ENCODE measurements at regions not wholly inside any gene's neighbourhood (a gene's known extent, or its start where the extent isn't known, plus 50 kb on each side); places are given as distances from the start of the nearest gene placed in this dataset.

DNA sequence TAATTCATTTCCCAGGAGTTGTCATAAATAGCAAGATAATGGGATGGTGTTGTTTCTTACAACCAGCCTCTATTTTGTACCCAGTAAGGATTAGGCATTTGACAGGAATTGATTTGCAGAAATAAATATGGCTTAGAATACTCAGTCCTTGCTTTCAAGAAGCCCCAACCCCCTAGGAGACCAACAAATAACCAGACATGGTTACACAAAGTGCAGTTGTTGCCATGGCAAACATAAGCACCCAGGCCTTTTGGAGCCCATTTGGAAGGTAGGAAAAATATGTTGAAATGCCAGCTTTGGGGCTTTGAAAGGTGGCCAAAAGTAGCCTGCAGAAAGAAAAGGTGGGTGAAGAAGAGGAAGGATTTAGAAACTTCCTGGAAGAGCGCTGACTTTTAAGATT is 397.5 kb downstream of the CDC14C start:
- H3K9ac ChIP-seq (ENCODE audit: low read length), result no peak overlapping the region
- CTCF ChIA-PET, result no interaction called here
- no peak overlapping the region for H2AFZ ChIP-seq (ENCODE audit: low read depth, low read length, poor library complexity, severe bottlenecking)
- H3K4me1 ChIP-seq (ENCODE audit: control insufficient read depth in 1 of 2, insufficient read depth in 2 of 2, low read length in 2 of 2), result no peaks in the 10 kb centered on the region
- TF ChIP-seq RAD21 (IDR thresholded peaks at IDR 0.05; ENCODE audit: low read depth), result no peak
- TF ChIP-seq, protein P1, sequence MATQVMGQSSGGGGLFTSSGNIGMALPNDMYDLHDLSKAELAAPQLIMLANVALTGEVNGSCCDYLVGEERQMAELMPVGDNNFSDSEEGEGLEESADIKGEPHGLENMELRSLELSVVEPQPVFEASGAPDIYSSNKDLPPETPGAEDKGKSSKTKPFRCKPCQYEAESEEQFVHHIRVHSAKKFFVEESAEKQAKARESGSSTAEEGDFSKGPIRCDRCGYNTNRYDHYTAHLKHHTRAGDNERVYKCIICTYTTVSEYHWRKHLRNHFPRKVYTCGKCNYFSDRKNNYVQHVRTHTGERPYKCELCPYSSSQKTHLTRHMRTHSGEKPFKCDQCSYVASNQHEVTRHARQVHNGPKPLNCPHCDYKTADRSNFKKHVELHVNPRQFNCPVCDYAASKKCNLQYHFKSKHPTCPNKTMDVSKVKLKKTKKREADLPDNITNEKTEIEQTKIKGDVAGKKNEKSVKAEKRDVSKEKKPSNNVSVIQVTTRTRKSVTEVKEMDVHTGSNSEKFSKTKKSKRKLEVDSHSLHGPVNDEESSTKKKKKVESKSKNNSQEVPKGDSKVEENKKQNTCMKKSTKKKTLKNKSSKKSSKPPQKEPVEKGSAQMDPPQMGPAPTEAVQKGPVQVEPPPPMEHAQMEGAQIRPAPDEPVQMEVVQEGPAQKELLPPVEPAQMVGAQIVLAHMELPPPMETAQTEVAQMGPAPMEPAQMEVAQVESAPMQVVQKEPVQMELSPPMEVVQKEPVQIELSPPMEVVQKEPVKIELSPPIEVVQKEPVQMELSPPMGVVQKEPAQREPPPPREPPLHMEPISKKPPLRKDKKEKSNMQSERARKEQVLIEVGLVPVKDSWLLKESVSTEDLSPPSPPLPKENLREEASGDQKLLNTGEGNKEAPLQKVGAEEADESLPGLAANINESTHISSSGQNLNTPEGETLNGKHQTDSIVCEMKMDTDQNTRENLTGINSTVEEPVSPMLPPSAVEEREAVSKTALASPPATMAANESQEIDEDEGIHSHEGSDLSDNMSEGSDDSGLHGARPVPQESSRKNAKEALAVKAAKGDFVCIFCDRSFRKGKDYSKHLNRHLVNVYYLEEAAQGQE (IDR thresholded peaks at IDR 0.05; ENCODE audit: low read depth), result no peak
- no peak overlapping the region for H3K27ac ChIP-seq (ENCODE audit: low read depth, low read length)
- no peaks in the 10 kb centered on the region for H4K20me1 ChIP-seq (ENCODE audit: insufficient read depth)
- H3K4me3 ChIP-seq (replicated peaks in 1 of 2; ENCODE audit: low read depth in 1 of 2, low read length in 2 of 2), result no peak overlapping the region
- POLR2A ChIA-PET, result no interaction called here
- intact Hi-C loops (cut with micrococcal nuclease), result no loop called here
- H3K79me2 ChIP-seq (ENCODE audit: insufficient read depth, low read length), result no peaks in the 10 kb centered on the region
- no peaks in the 10 kb centered on the region for H3K9me2 ChIP-seq (ENCODE audit: insufficient read depth)
- H3K36me3 ChIP-seq (ENCODE audit: control insufficient read depth in 1 of 2, insufficient read depth in 2 of 2, low read length in 2 of 2), result no peaks in the 10 kb centered on the region
- no peak for ATAC-seq
- RAD21 ChIA-PET (ENCODE audit: low non-redundant PET in 1 of 2, low total read pairs in 2 of 2, uncharacterized antibody in 2 of 2, unreplicated experiment in 2 of 2), result no interaction called here
- peaks cover 0 to 14% of the 10 kb centered on the region in 2 experiments; a peak in 3 of 4 replicates for H3K9me3 ChIP-seq (ENCODE audit: control insufficient read depth in 1 of 2, insufficient read depth in 1 of 2, low read depth in 1 of 2, low read length in 2 of 2)
- no peak for DNase-seq (ENCODE audit: low read depth, low spot score)
- no TSS peak for BruUV-seq (replicated peaks)
- H3K27me3 ChIP-seq (ENCODE audit: insufficient read depth, low read length), result no peaks in the 10 kb centered on the region
- H3K4me2 ChIP-seq (ENCODE audit: low read length), result no peak overlapping the region

DNA sequence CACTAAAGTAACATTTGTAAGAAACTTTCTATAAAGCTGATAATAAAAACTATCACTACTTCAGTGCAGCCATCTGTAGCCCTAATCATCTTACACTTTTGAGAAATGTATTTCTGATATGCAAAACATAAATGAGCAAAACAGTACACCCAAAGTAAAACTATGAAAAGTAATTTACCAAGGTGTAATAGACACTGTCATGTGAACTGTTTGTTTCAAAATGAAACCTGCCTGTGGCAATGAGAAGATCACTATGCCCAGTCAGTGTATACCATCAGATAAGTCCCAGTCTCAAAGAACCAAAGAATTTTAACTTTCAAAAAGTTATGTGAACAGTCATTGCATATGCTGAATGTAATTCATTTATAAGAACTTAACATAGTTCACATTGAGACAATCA is 398.1 kb downstream of the CDC14C start:
- no peak overlapping the region for H3K4me3 ChIP-seq (replicated peaks in 1 of 2; ENCODE audit: low read depth in 1 of 2, low read length in 2 of 2)
- intact Hi-C loops (cut with micrococcal nuclease), result no loop called here
- no TSS peak for BruUV-seq (replicated peaks)
- RAD21 ChIA-PET (ENCODE audit: low non-redundant PET in 1 of 2, low total read pairs in 2 of 2, uncharacterized antibody in 2 of 2, unreplicated experiment in 2 of 2), result no interaction called here
- TF ChIP-seq, protein P2, sequence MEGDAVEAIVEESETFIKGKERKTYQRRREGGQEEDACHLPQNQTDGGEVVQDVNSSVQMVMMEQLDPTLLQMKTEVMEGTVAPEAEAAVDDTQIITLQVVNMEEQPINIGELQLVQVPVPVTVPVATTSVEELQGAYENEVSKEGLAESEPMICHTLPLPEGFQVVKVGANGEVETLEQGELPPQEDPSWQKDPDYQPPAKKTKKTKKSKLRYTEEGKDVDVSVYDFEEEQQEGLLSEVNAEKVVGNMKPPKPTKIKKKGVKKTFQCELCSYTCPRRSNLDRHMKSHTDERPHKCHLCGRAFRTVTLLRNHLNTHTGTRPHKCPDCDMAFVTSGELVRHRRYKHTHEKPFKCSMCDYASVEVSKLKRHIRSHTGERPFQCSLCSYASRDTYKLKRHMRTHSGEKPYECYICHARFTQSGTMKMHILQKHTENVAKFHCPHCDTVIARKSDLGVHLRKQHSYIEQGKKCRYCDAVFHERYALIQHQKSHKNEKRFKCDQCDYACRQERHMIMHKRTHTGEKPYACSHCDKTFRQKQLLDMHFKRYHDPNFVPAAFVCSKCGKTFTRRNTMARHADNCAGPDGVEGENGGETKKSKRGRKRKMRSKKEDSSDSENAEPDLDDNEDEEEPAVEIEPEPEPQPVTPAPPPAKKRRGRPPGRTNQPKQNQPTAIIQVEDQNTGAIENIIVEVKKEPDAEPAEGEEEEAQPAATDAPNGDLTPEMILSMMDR (IDR thresholded peaks at IDR 0.05 in 2 of 3, conservative IDR thresholded peaks at IDR 0.05 in 1 of 3; ENCODE audit: borderline replicate concordance in 1 of 3, insufficient read depth in 1 of 3, low read depth in 2 of 3, low read length in 2 of 3), result no peak
- TF ChIP-seq EZH2phosphoT487 (IDR thresholded peaks at IDR 0.05; ENCODE audit: borderline replicate concordance), result no peak
- TF ChIP-seq POLR2A (IDR thresholded peaks at IDR 0.05; ENCODE audit: borderline replicate concordance, extremely low read depth, insufficient read depth, insufficient read length), result no peak
- TF ChIP-seq ZNF274 (IDR thresholded peaks at IDR 0.05; ENCODE audit: low read depth, low read length), result no peak
- TF ChIP-seq ELF1 (IDR thresholded peaks at IDR 0.05; ENCODE audit: borderline replicate concordance, low read depth), result no peak
- TF ChIP-seq CEBPB (IDR thresholded peaks at IDR 0.05; ENCODE audit: low read depth), result no peak
- TF ChIP-seq JUND (IDR thresholded peaks at IDR 0.05), result no peak
- TF ChIP-seq, protein P3, sequence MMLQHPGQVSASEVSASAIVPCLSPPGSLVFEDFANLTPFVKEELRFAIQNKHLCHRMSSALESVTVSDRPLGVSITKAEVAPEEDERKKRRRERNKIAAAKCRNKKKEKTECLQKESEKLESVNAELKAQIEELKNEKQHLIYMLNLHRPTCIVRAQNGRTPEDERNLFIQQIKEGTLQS (IDR thresholded peaks at IDR 0.05), result no peak
- no peak for TF ChIP-seq YY1 (IDR thresholded peaks at IDR 0.05; ENCODE audit: extremely low read depth, insufficient replicate concordance, low read depth, low read length)
- TF ChIP-seq SRF (IDR thresholded peaks at IDR 0.05; ENCODE audit: low read depth), result no peak
- no peak for TF ChIP-seq RAD21 (IDR thresholded peaks at IDR 0.05; ENCODE audit: low read depth)
- no peak for TF ChIP-seq SP1 (IDR thresholded peaks at IDR 0.05; ENCODE audit: low read depth)
- no peak for TF ChIP-seq SIN3A (IDR thresholded peaks at IDR 0.05; ENCODE audit: low read depth)
- no peak for TF ChIP-seq EGR1 (IDR thresholded peaks at IDR 0.05; ENCODE audit: low read depth)
- no peak for TF ChIP-seq TCF7L2 (IDR thresholded peaks at IDR 0.05; ENCODE audit: borderline replicate concordance, extremely low read depth, insufficient read depth, insufficient read length)
- no peaks in the 10 kb centered on the region for H3K9me2 ChIP-seq (ENCODE audit: insufficient read depth)
- no peak overlapping the region for H3K9ac ChIP-seq (ENCODE audit: low read length)
- POLR2A ChIA-PET, result no interaction called here
- H3K4me1 ChIP-seq (ENCODE audit: control insufficient read depth in 1 of 2, insufficient read depth in 2 of 2, low read length in 2 of 2), result no peaks in the 10 kb centered on the region
- H3K79me2 ChIP-seq (ENCODE audit: insufficient read depth, low read length), result no peaks in the 10 kb centered on the region
- no peak overlapping the region for H2AFZ ChIP-seq (ENCODE audit: low read depth, low read length, poor library complexity, severe bottlenecking)
- H3K4me2 ChIP-seq (ENCODE audit: low read length), result no peak overlapping the region
- H4K20me1 ChIP-seq (ENCODE audit: insufficient read depth), result no peaks in the 10 kb centered on the region
- H3K36me3 ChIP-seq (ENCODE audit: control insufficient read depth in 1 of 2, insufficient read depth in 2 of 2, low read length in 2 of 2), result no peaks in the 10 kb centered on the region
- H3K27ac ChIP-seq (ENCODE audit: low read depth, low read length), result no peak overlapping the region
- H3K27me3 ChIP-seq (ENCODE audit: insufficient read depth, low read length), result no peaks in the 10 kb centered on the region
- ATAC-seq (no peak), DNase-seq (ENCODE audit: low read depth, low spot score) (no peak)
- CTCF ChIA-PET, result no interaction called here
- peaks cover 0 to 20% of the 10 kb centered on the region in 2 experiments; a peak in 3 of 4 replicates for H3K9me3 ChIP-seq (ENCODE audit: control insufficient read depth in 1 of 2, insufficient read depth in 1 of 2, low read depth in 1 of 2, low read length in 2 of 2)
